ENCODE measurements at regions not wholly inside any gene's neighbourhood (a gene's known extent, or its start where the extent isn't known, plus 50 kb on each side); places are given as distances from the start of the nearest gene placed in this dataset.

DNA sequence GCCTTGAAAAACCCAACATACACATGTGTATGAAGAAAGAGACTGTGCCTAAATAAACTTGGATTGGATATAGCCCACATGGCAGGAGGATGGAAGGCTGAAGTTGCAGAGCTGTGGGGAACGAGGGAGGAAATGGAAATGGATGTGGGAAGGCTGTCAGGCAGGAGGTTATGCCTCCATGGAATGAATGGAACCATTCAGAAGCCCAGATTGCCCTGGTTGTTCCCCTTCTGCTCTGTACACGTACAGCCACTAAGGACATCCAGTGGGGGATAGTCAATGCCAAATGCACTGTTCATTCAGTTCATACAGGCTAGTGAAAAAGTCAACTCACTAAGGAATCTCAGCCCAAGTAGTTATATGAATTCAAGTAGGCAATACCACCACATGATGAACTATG is 463.7 kb downstream of the TNS1 start:
- TF ChIP-seq CTCF (IDR thresholded peaks at IDR 0.05; ENCODE audit: insufficient read depth, low read length, poor library complexity, severe bottlenecking) (no peak), EZH2phosphoT487 (conservative IDR thresholded peaks at IDR 0.05; ENCODE audit: low read length) (no peak)

Data from SU-DHL-6 (cell line).